ENCODE measurements at regions not wholly inside any gene's neighbourhood (a gene's known extent, or its start where the extent isn't known, plus 50 kb on each side); places are given as distances from the start of the nearest gene placed in this dataset.

DNA sequence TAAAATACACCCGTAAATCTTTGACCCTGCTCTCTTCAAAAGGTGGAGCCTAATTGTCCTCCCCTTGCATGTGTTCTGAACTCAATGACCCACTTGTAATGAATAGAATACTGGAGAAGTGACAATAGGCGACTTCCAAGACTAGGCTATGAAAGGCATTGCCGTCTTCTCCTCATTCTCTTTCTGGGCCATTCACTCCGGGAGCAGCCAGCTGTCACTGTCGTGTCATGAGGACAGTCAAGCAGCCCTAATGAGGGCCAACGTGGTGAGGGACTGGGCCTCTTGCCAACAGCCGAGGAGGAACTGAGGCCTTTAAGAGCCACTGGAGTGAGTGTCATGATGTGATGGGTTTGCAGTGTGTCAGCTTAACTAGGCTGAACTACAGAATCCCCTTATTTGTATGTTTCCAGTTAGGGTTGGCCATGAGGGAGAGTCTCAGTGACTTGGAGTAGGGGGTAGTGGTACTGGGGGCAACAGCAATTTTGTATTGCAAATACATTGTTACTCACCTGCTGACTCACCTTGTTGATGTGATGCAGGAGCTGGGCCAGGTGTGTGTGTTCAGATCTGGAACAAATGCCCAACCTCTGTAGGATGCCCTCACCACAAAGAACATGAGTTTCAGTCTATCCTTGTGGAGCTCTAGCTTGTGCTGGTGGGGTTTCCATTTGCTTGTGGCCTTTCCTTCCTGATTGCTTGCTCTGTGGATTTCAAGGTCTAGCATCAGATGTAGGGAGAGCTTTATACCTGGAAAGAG is 188.5 kb upstream of the PROK2 start:
- TF ChIP-seq ZNF274 (IDR thresholded peaks at IDR 0.05; ENCODE audit: borderline replicate concordance, extremely low read depth, low read length) (no peak), EGR1 (IDR thresholded peaks at IDR 0.05; ENCODE audit: borderline replicate concordance, low read depth, low read length) (no peak), TAF1 (IDR thresholded peaks at IDR 0.05; ENCODE audit: low read depth, low read length) (no peak)
- TF ChIP-seq, protein P1, sequence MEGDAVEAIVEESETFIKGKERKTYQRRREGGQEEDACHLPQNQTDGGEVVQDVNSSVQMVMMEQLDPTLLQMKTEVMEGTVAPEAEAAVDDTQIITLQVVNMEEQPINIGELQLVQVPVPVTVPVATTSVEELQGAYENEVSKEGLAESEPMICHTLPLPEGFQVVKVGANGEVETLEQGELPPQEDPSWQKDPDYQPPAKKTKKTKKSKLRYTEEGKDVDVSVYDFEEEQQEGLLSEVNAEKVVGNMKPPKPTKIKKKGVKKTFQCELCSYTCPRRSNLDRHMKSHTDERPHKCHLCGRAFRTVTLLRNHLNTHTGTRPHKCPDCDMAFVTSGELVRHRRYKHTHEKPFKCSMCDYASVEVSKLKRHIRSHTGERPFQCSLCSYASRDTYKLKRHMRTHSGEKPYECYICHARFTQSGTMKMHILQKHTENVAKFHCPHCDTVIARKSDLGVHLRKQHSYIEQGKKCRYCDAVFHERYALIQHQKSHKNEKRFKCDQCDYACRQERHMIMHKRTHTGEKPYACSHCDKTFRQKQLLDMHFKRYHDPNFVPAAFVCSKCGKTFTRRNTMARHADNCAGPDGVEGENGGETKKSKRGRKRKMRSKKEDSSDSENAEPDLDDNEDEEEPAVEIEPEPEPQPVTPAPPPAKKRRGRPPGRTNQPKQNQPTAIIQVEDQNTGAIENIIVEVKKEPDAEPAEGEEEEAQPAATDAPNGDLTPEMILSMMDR (IDR thresholded peaks at IDR 0.05; ENCODE audit: control extremely low read depth in 1 of 3, insufficient read depth in 1 of 3, low read depth in 1 of 3, low read length in 3 of 3): no peak

Data from H1 (cell line).